Testis (tissue), 2 donors: ENCODE measurements at regions not wholly inside any gene's neighbourhood (a gene's known extent, or its start where the extent isn't known, plus 50 kb on each side); places are given as distances from the start of the nearest gene placed in this dataset.

ENCODE experiments used
- POLR2A ChIP-seq: fragments of 450-650 bp; IDR thresholded peaks from one replicate; pipeline ENCODE4 v1.6.1; 2017; ENCODE audit warnings: antibody characterized with exemption, mild to moderate bottlenecking, moderate library complexity
- TF ChIP-seq, protein P1 (sequence below), 3 experiments: fragments of 450-650 bp in 2 of 3; fragments of 200-600 bp in 1 of 3; sonication (generic) in 1 of 3; IDR thresholded peaks; one replicate each; pipeline ENCODE4 v1.5.1; 2016 to 2019; ENCODE audit warnings: antibody characterized with exemption in 3 of 3, mild to moderate bottlenecking in 2 of 3, moderate library complexity in 1 of 3

GRCh38 chr3:59234884-59235633 is 185.2 kb upstream of the CFAP20DC start:
- TF ChIP-seq, protein P1, sequence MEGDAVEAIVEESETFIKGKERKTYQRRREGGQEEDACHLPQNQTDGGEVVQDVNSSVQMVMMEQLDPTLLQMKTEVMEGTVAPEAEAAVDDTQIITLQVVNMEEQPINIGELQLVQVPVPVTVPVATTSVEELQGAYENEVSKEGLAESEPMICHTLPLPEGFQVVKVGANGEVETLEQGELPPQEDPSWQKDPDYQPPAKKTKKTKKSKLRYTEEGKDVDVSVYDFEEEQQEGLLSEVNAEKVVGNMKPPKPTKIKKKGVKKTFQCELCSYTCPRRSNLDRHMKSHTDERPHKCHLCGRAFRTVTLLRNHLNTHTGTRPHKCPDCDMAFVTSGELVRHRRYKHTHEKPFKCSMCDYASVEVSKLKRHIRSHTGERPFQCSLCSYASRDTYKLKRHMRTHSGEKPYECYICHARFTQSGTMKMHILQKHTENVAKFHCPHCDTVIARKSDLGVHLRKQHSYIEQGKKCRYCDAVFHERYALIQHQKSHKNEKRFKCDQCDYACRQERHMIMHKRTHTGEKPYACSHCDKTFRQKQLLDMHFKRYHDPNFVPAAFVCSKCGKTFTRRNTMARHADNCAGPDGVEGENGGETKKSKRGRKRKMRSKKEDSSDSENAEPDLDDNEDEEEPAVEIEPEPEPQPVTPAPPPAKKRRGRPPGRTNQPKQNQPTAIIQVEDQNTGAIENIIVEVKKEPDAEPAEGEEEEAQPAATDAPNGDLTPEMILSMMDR (IDR thresholded peaks at IDR 0.05): no peak
- no peak for TF ChIP-seq POLR2A
